Bone marrow (tissue), 2 donors: ENCODE measurements at regions not wholly inside any gene's neighbourhood (a gene's known extent, or its start where the extent isn't known, plus 50 kb on each side); places are given as distances from the start of the nearest gene placed in this dataset.
"Not testable (repeated sequence)": the region's sequence is repeated elsewhere in the genome, so short reads cannot be mapped to it uniquely, and the experiment has no call there.

ENCODE experiments used
- DNase-seq, 2 donors: peaks; one replicate each; lab custom pipeline; 2025; lab: John Stamatoyannopoulos, UW

- DNase-seq: no peak
These were observed 551.8 kb downstream of the DIPK2A start for GRCh38 chr3:144523396-144523795.

GRCh38 chr3:144524531-144524930 is 552.9 kb downstream of the DIPK2A start:
- DNase-seq: no peak

GRCh38 chr3:144529566-144529965 is 557.9 kb downstream of the DIPK2A start:
- no peak for DNase-seq

GRCh38 chr3:144544871-144545270 is 573.2 kb downstream of the DIPK2A start:
- DNase-seq: no peak

GRCh38 chr3:144546539-144546938 is 574.9 kb downstream of the DIPK2A start:
- no peak for DNase-seq

DNA sequence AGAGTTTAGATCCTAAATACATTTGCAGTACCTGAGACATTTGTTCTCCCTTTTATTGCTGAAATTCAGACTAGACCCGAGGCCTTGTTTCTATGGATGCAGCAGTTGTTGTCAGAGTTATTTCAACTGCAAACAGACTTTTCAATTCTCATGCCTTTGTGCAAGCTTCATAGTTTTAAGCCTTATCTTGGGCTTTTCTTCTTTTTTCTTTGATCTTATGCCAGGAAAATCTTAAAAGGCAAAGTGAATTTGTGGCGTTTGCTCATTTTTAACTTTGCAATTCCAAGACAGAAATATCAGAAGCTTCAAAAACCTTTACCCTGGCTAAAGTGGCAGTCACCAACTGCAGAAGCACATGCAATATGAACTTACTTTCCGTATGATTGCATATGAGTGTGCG is 576.7 kb downstream of the DIPK2A start:
- no peak for DNase-seq

GRCh38 chr3:144549166-144549565 is 577.5 kb downstream of the DIPK2A start:
- DNase-seq: no peak

- no peak for DNase-seq
These were observed 580.9 kb downstream of the DIPK2A start for GRCh38 chr3:144552346-144553057.

- DNase-seq: no peak
These were observed 581.7 kb downstream of the DIPK2A start for GRCh38 chr3:144553301-144553700.

DNA sequence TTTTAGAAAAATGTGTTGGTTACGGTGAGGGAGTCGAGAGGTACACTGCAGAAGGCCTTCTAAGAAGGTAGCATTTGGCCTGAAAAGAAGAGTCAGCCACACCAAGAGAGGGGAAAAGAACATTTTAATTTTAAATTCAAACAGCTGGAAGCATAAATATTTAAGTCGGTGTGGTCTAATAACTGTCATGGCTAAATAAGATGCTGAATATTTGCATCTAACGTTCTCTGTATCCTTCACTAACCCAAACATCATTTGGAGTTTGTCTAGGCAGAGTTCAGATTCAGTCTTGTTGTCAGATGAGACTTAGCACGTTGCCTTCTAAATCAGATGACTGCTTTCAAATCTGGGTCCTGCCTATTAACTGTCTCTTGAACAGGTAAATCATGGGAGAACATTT is 583.3 kb downstream of the DIPK2A start:
- no peak for DNase-seq

- no peak for DNase-seq
These were observed 584.8 kb downstream of the DIPK2A start for GRCh38 chr3:144556392-144556791.

GRCh38 chr3:144557515-144557914 is 585.9 kb downstream of the DIPK2A start:
- no peak for DNase-seq

GRCh38 chr3:144564011-144564410 is 592.4 kb downstream of the DIPK2A start:
- DNase-seq: no peak

DNA sequence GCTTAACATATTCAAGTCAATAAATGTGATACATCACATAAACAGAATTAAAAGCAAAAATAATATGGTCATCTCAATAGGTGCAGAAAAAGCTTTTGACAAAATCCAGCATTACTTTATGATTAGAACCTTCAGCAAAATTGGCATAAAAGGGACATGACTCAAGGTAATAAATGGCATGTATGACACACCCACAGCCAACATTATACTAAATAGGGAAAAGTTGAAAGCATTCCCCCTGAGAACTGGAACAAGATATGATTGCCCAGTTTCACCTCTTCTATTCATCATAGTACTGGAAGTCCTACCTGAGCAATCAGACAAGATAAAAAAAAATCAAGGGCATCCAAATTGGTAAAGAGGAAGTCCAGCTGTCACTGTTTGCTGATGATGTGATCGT is 594.7 kb downstream of the DIPK2A start:
- DNase-seq: no peak

DNA sequence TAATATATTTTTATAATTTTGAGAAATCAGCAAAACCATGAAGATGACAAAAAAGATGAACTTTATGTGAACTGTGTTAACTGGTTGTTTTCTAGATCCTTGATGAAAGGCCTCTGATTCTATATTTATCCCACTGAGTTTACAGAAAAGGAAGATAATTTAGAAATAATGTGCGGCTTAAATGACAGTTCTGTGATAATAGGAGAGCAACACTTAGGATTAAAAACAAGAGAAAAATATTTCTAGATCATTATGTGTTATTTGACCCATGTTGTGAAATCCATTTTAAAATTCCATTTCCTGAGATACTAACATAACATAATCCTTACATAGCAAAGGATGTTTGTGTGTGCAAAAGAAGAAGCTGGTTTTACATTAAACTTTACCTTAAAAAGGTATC is 598.0 kb downstream of the DIPK2A start:
- DNase-seq: no peak

DNA sequence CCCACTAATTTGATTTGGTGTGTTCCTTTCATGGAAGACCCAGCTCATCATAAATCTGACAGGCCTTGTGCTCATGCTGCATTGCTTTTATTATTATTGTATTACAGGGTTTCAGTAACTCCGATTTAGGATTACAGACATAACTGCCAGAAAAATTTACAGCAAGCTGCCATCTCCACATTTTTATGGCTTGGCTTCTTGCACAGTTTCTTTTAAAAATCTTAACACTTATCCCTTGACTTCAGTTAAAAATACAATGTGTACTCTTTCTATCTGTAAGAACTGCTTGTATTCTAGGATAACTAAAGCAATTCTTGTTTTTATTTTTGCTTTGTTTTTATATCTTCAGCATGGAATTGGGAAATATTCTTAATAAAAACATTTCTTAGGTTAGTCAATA is 612.2 kb downstream of the DIPK2A start:
- DNase-seq: no peak

DNA sequence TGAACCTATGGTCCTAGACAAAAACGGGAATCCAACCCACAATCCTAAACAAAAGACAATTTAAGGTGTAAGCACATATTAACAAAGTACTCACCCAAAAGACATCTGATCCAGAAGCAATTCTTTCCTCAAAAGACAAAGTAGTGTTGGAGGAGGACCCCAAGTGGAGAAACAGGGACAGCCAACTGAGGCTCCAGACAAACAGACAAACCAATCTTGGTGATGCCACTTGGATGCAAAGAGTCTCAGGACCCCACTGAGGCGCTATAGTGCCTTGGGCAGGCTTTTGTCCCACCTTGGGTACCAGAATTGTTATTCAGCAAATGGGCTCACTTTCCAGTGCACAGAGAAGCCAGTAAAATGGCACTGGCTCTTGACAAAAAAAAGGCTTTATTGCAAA is 613.8 kb downstream of the DIPK2A start:
- no peak for DNase-seq

DNA sequence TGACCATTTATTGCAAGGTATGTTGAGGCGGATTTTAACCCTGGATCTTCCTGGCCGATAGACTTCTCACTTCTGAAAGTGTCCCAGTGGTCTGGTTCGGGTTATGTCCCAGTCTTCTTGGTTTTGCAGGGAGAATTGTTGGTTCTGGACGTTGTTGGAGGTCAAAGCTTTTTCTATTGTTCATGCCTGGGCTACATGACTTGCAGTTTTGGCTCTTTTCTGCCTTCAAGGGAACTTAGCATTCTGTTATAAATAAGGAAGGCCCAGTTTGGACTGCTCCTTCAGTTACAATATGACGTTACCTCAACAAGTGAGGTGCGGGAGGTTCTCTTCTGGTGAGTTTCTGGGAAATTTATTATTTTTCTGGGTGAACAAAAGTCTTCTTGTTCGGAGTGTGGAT is 614.3 kb downstream of the DIPK2A start:
- no peak for DNase-seq

GRCh38 chr3:144586382-144586781 is 614.8 kb downstream of the DIPK2A start:
- DNase-seq: no peak

- DNase-seq: no peak
These were observed 619.2 kb downstream of the DIPK2A start for GRCh38 chr3:144590854-144591253.

DNA sequence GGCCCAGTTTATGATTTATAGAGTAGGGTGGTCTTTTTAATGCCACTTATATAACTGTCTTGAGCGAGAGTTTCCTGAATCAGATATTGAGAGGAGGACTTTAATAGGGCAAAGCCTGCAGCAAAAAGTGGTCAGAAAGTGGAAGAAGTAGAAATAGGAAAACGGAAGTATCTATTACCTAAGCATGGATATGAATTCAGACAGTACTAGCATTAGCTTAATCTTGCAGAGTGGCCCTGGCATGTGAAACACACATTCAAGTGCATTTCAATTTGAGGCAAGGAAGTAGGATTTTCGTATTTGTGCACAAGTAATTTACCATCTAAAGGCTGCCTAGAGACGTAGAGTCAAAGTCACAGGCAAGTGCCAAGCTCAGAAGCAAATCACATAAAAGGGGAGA is 622.3 kb downstream of the DIPK2A start:
- no peak for DNase-seq

DNA sequence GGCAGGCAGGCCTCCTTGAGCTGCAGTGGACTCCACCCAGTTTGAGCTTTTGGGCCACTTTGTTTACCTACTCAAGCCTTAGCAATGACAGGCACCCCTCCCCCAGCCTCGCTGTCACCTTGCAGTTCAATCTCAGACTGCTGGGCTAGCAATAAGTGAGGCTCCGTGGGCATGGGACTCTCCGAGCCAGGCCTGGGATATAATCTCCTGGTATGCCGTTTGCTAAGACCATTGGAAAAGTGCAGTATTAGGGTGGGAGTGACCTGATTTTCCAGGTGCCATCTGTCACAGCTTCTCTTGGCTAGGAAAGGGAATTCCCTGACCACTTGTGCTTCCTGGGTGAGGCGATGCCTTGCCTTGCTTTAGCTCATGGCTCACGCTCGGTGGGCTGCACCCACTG is 648.6 kb downstream of the DIPK2A start:
- not testable (repeated sequence) for DNase-seq

- DNase-seq: no peak
These were observed 651.2 kb downstream of the DIPK2A start for GRCh38 chr3:144622845-144623244.

- no peak for DNase-seq
These were observed 653.0 kb downstream of the DIPK2A start for GRCh38 chr3:144624656-144625055.
